HFF-Myc (cell line): ENCODE measurements at regions not wholly inside any gene's neighbourhood (a gene's known extent, or its start where the extent isn't known, plus 50 kb on each side); places are given as distances from the start of the nearest gene placed in this dataset.

Experiments used
- DNase-seq: peaks from one replicate; pipeline ENCODE4 v3.0.0-alpha.2; 2011; ENCODE audit warnings: low read depth; ENCODE audit errors: extremely low read depth
- H3K4me3 ChIP-seq: replicated peaks from 2 replicates; pipeline ENCODE4 v1.5.1; 2011; ENCODE audit warnings: low read depth, mild to moderate bottlenecking, control low read depth, low read length
- TF ChIP-seq, protein P1 (sequence below): IDR thresholded peaks from 2 replicates; pipeline ENCODE4 v1.5.1; 2012; ENCODE audit warnings: mild to moderate bottlenecking, low read depth, low read length, control low read depth; ENCODE audit errors: missing control alignments

DNA sequence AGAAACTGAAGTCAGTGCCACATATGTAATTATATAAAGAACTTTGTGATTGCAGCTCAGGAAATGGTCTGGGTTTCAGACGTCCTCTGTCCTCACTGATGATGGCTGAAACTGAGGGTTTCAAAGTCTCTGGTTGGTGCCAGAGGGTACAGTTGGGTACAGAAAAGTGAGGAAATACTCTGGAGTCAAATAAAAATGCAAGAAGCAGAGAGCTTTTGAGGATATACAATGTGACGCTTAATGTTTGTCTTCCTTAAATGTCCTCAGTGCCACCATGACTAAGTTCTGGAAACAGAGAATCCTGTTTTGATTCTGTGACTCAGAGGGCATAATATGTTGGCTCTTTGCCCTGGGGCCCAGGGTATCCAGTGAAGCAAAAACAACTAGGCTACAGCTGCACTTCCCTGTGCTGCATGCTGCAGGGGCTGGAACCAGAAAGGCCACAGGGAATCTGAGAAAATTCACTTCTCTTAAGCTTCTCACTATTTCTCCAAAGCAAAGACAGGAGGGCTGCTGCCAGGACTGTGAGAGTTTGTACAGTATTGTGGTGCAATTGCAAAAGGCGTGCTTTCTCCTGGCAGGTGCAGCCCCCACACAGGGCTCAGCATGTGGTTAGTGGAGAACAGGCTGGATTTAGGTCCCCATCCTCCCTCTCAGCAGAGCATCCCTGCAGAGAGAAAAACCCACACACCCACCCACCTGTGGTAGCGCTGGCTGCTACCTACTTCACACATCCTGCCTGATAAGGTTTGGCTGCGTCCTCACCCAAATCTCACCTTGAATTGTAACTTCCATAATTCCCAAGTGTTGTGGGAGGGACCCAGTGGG lies 169.5 kb upstream of the SVIL start:
- DNase-seq, result peak; percentile 71
- H3K4me3 ChIP-seq, result no peak overlapping the region

DNA sequence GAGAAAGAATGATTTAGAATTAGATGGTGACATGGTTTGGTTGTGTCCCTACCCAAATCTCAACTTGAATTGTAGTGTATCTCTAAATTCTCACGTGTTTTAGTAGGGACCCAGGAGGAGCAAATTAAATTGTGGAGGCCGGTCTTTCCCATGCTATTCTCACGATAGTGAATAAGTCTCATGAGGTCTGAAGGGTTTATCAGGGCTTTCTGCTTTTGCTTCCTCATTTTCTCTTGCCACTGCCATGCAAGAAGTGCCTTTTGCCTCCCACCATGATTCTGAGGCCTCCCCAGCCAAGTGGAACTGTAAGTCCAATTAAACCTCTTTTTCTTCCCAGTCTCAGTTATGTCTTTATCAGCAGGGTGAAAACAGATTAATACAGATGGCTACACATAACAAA lies 167.4 kb upstream of the SVIL start:
- TF ChIP-seq, protein P1, sequence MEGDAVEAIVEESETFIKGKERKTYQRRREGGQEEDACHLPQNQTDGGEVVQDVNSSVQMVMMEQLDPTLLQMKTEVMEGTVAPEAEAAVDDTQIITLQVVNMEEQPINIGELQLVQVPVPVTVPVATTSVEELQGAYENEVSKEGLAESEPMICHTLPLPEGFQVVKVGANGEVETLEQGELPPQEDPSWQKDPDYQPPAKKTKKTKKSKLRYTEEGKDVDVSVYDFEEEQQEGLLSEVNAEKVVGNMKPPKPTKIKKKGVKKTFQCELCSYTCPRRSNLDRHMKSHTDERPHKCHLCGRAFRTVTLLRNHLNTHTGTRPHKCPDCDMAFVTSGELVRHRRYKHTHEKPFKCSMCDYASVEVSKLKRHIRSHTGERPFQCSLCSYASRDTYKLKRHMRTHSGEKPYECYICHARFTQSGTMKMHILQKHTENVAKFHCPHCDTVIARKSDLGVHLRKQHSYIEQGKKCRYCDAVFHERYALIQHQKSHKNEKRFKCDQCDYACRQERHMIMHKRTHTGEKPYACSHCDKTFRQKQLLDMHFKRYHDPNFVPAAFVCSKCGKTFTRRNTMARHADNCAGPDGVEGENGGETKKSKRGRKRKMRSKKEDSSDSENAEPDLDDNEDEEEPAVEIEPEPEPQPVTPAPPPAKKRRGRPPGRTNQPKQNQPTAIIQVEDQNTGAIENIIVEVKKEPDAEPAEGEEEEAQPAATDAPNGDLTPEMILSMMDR, result no peak

More for the DNA sequence above, 169.5 kb upstream of the SVIL start:
- TF ChIP-seq, protein P1, result no peak

DNA sequence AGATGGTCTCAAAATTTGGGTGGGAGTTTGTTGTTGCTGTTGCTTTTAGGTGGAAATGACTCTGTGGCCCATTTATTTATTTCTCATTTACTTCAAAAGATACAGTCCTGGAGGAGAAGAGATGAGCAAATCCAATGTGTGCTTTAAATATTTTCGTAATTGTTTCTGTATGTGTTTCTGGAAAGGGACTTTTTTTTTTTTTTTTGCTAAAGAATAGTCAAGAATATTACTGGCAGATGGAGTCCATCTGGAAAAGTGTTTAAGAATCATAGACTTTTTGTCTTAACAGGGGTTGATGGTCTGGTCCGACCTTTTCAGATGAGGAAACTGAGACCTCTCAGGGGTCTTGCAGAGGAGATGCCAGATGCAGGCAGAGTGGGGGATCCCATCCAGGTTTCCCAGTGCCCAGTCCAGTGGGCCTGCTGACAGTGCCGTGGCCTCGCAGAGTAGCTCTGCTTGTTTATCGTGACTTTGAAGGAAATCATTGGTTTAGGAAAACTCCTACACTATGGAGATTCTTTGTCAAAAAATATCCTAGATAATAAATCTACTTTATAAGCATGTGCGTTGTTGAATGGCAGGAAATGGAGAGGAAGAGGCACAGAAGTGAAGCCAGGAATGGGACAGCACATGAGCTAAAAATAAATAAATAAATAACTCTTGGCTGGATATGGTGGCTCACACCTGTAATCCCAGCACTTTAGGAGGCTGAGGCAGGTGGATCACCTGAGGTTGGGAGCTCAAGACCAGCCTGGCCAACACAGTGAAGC lies 164.3 kb upstream of the SVIL start:
- TF ChIP-seq, protein P1, result no peak
- DNase-seq, result no peak
- no peak overlapping the region for H3K4me3 ChIP-seq

More for the DNA sequence above, 167.4 kb upstream of the SVIL start:
- no peak overlapping the region for H3K4me3 ChIP-seq
- DNase-seq, result no peak

DNA sequence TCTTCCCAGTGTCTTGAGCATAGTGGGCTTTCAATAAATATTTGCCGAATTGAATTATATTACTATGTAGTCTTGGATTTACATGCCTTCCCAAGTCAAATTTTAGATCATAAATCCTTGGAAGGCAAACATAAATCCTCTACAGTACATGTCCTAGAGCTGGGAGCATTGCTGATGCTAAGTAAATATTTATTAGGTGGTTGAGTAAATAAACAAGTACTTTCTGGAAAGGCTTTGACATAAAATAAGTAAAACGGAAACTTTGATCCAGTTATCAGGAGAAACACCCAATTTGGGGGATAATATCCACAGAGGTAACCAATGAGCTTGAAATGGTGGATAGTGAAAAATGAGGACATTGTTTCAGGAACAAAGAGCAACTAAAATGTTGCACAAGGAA lies 162.8 kb upstream of the SVIL start:
- TF ChIP-seq, protein P1, result no peak
- DNase-seq, result no peak
- no peak overlapping the region for H3K4me3 ChIP-seq

DNA sequence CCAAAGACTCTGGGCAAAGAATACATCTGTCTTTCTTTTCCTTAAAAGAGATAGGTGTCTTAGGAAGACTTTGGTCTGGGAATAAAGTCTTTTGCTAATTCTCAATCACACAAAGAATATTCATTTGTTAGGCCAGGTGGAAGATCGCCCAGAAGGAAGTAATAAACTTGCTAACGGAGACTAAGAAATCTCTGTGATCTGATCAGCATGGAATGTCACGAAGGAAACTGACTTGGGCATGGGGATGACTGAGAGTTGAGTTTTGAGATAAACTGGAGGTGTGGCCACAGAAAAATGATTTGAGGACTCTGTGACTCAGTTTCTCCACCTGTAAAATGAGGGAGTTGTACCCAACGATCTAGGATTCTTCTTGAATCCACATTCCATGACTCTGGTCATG lies 161.1 kb upstream of the SVIL start:
- DNase-seq, result no peak
- TF ChIP-seq, protein P1, result no peak

DNA sequence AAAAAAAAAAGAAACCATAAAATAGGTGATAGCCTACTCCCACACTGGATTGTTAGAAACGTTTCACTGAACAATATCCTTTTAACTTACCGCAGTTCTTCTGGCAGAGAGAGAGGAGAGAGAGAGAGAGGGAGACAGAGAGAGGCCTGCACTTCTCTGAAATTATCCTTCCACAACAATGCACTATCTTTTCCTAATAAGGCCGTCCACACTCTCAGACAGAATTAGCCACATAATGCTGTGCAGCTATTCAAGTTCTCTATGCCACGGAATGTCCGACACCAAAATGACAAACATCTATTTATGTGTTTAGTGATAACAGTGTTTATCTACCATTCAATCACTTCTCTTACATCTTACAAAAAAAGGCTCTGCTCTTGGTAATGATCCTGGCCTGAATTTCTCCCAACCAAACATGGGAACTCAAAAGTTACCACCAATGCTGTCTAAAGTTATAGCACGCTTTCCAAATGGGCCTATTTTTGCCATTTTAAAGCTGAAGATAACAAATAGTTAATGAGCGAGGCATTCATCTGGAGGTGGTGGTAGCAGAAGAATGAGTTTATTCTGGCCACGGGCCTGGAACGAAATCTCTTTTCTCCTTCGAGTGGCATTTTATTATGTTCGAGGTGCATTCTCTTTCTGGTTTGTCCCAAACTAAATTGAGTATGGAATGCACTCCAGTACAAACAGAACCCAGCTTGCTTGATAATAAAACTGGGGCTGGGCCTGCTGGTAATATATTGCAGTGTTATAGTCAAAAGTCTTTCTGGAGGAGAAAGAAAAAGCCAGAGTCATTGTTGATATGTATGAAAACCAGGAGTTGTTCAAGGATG lies 160.2 kb upstream of the SVIL start:
- DNase-seq, result no peak
- H3K4me3 ChIP-seq, result no peak overlapping the region
- TF ChIP-seq, protein P1, result no peak

More for the DNA sequence above, 161.1 kb upstream of the SVIL start:
- no peak overlapping the region for H3K4me3 ChIP-seq
